GM12865 (cell line): ENCODE measurements at regions not wholly inside any gene's neighbourhood (a gene's known extent, or its start where the extent isn't known, plus 50 kb on each side); places are given as distances from the start of the nearest gene placed in this dataset.
A peak's percentile ranks its signal among the peaks of the same experiment; 100 is the strongest.
"Not testable (repeated sequence)": the region's sequence is repeated elsewhere in the genome, so short reads cannot be mapped to it uniquely, and the experiment has no call there.

Experiments
- DNase-seq: peaks from one replicate; pipeline ENCODE4 v3.0.0; 2010; ENCODE audit warnings: low read depth
- H3K4me3 ChIP-seq: 2 replicates; pipeline ENCODE4 v1.5.1; 2011; ENCODE audit warnings: mild to moderate bottlenecking, low read depth, low read length, control low read depth
- TF ChIP-seq, protein P1 (sequence below): IDR thresholded peaks from 2 replicates; pipeline ENCODE4 v1.5.1; 2011; ENCODE audit warnings: low read length, control low read depth, low read depth, inconsistent platforms; ENCODE audit not compliant: insufficient read depth; ENCODE audit errors: missing control alignments

DNA sequence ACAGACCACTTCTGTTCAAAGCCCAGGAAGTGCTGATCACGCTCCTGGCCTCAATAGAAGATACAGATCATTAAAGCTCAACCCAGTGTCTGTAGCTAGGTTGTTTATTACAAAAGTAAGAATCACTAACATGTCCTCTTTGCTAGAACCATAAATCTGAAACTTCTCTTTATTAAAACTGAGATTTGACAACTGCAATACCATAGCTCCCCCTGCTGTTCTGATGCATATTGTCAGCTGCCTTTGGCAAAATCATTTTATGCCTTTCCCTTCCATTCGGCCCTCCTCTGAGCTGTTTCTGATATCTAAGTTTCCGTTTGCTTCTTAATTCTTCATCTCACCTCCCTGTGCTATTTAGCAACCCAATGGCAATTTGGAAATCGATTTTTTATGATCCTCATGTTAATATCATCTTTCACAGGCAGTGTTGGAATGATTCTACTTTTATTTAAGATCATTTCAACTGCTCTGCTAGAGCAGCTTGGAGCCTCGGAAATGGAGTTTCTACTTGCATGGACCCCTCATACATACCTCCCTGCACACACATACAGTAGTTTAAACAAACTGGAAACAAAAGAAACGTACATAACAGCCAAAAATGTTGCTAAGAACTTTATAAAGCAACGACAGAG lies 998.8 kb downstream of the MAT2B start:
- H3K4me3 ChIP-seq, result no peak overlapping the region
- TF ChIP-seq, protein P1, sequence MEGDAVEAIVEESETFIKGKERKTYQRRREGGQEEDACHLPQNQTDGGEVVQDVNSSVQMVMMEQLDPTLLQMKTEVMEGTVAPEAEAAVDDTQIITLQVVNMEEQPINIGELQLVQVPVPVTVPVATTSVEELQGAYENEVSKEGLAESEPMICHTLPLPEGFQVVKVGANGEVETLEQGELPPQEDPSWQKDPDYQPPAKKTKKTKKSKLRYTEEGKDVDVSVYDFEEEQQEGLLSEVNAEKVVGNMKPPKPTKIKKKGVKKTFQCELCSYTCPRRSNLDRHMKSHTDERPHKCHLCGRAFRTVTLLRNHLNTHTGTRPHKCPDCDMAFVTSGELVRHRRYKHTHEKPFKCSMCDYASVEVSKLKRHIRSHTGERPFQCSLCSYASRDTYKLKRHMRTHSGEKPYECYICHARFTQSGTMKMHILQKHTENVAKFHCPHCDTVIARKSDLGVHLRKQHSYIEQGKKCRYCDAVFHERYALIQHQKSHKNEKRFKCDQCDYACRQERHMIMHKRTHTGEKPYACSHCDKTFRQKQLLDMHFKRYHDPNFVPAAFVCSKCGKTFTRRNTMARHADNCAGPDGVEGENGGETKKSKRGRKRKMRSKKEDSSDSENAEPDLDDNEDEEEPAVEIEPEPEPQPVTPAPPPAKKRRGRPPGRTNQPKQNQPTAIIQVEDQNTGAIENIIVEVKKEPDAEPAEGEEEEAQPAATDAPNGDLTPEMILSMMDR, result peak; percentile 57
- peak; percentile 70 for DNase-seq

DNA sequence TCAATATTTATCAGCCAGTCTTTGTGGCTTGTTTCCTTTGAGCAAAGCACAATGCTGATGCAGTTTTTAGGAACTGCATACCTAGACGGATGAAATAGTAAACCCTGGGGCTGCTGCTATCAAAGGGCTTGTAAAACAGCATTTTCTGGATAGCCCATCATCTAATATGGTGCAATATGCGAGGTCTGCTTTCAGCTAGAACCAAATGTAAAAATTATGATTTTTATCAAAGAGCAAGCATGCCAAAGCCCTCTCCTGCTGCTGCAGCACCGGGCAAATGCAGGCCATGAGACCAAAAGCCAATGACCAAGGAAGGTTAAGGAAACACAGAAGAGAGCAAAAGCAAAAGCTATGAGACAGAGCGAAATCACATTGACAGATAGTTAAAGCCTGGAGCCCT lies 1000.4 kb downstream of the MAT2B start:
- H3K4me3 ChIP-seq, result no peak overlapping the region
- DNase-seq, result no peak
- TF ChIP-seq, protein P1, result no peak

DNA sequence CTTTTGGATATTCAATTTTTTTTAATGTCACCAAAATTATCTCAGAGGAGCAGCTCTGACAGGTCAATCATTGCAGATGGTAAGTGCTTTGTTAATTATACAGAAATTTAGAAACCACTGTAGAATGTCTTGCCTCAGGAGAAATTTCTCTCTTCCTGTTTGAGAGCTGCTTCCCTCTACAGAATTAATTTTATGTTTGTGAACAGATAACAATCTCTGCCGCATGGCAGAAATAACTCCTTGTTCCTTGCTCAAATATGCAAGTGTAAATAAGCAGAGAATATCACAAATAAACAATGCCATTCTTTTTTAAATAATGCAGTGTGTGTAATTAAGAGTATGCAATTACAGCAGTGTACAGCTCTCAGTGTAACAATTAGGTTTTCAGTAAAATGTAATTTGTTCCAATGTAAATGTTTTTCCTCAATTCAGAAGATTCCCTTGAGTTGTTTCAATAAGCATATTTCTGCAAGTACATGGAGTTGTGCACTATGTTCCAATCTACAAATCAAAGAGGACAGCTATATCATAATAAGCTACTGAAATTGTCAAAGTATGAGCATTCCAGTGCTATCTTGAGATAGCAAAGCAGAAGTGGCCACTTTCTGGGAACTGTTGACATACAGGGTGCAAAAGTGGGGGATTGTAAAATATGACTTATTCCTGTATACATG lies 1012.8 kb downstream of the MAT2B start:
- TF ChIP-seq, protein P1, result no peak
- DNase-seq, result no peak
- H3K4me3 ChIP-seq, result no peak overlapping the region

DNA sequence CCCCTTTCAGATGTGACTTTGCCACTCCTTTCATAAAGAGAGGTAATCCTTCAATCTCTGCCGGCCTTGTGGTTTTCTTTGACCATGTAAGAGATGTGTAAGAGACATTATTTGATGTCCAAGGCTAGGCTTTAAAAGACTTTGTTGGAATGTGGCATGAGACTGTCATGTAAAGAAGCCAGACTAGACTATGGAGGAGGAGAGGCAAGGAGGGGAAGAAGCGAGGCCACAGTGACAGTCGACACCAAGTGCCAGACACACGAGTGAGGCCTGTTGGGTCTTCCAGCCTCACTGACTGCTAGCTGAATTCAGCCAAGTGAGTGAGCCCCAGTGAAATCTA lies 1013.3 kb downstream of the MAT2B start:
- no peak for DNase-seq
- no peak overlapping the region for H3K4me3 ChIP-seq
- TF ChIP-seq, protein P1, result no peak

DNA sequence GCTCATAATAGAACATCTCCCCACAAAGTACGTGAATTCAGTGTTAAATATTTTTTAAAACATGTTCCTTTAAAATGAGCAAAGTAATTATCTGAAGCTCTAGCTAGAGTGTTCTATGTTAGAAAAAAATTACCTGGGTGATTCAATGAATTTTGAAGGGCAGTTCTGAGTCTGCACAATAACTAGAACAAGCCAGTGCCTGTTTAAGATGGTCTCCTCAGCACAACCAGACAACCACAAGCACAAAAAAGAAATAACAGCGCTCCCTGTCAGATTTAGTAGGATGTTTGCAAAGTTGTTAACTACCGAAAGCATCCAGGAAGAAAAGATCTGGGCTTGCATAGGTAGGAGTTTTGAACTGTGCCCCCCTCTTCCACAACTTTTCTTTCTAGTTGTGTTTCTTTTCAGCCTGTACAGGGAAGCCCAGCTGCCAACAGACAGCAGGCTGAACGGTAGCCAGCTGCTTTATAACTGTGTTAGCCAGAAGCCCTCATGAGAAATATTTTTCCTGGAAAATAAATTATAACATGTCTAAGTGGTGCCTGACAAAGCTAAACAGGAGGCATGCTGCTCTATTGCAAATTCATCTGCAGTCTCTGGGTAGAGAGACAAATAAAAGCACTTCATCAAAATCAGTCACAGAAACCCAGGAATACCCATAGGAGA lies 1026.9 kb downstream of the MAT2B start:
- TF ChIP-seq, protein P1, result no peak
- H3K4me3 ChIP-seq, result no peak overlapping the region
- no peak for DNase-seq

DNA sequence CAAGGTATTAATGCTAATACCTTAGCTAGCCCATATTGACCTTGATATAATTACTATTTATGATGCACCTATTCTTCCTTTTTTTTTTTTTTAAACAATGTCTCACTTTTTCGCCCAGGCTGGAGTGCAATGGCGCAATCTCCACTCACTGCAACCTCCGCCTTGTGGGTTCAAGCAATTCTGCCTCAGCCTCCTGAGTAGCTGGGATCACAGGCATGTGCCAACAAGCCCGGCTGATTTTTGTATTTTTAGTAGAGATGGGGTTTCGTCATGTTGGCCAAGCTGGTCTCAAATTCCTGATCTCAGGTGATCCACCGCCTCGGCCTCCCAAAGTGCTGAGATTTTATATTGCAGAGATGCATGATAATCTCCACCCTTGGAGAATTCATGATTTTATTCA lies 1028.0 kb downstream of the MAT2B start:
- not testable (repeated sequence) for H3K4me3 ChIP-seq, DNase-seq

DNA sequence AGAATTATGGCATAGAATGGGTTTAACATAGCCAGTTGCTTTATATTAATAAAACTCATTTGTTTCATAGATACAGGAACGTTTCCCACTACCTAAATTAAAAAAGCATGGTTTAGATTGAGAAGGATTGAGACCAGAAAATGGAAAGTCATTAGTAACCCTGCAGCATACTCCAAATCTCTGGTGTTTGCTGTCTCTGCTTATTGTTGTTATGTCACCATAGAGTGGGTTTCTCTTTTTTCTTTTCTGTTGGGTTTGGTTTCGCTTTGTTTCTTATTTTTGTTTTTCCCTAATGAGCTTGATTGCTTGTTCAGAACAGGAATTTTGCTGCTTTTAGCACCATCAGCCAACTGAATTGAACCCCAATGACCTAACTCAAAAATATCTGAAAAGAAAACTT lies 1034.8 kb downstream of the MAT2B start:
- DNase-seq, result no peak
- no peak overlapping the region for H3K4me3 ChIP-seq
- TF ChIP-seq, protein P1, result no peak
